HEK293 (cell line): ENCODE measurements at regions not wholly inside any gene's neighbourhood (a gene's known extent, or its start where the extent isn't known, plus 50 kb on each side); places are given as distances from the start of the nearest gene placed in this dataset.
A peak's percentile ranks its signal among the peaks of the same experiment; 100 is the strongest.

ENCODE experiments used
- CTCF ChIA-PET: fragments of 350-600 bp; formaldehyde crosslinking; extraction: SDS; loops from one replicate; lab custom pipeline; 2021; ENCODE audit warnings: antibody characterized with exemption; lab: Yijun Ruan, JAX
- POLR2A ChIA-PET: fragments of 300-600 bp; formaldehyde crosslinking; extraction: SDS; loops from one replicate; lab custom pipeline; 2020; ENCODE audit warnings: antibody characterized with exemption, inconsistent platforms; lab: Yijun Ruan, JAX
- H3K27ac ChIP-seq: fragments of 200-500 bp; sonication (Bioruptor generic); 2 replicates; pipeline ENCODE4 v1.5.1; 2014; ENCODE audit warnings: low read depth, low read length, control low read depth, inconsistent platforms; ENCODE audit errors: extremely low read depth
- H3K36me3 ChIP-seq, 2 experiments: fragments of 200-500 bp in 1 of 2; sonication (Bioruptor generic) in 1 of 2; 1 replicate in 1 of 2; 2 replicates in 1 of 2; pipeline ENCODE4 v1.5.1; 2014 to 2017; ENCODE audit warnings: inconsistent platforms in 2 of 2, low read length in 2 of 2; ENCODE audit not compliant: control insufficient read depth in 2 of 2, insufficient read depth in 1 of 2
- H3K4me1 ChIP-seq: fragments of 200-500 bp; sonication (Bioruptor generic); 2 replicates; pipeline ENCODE4 v1.5.1; 2014; ENCODE audit warnings: mild to moderate bottlenecking, low read length, inconsistent platforms; ENCODE audit not compliant: control insufficient read depth, insufficient read depth
- H3K4me3 ChIP-seq: 2 replicates; pipeline ENCODE4 v1.5.1; 2011; ENCODE audit warnings: low read depth, mild to moderate bottlenecking, control low read depth, low read length, moderate library complexity
- H3K9me3 ChIP-seq: fragments of 200-500 bp; sonication (Bioruptor generic); 2 replicates; pipeline ENCODE4 v1.5.1; 2014; ENCODE audit warnings: low read depth, low read length, inconsistent platforms; ENCODE audit not compliant: control insufficient read depth, insufficient read depth
- GLIS1 ChIP-seq: fragments of 450-650 bp; formaldehyde crosslinking; IDR thresholded peaks from 2 replicates; pipeline ENCODE4 v1.5.1; 2016; ENCODE audit warnings: missing biosample characterization, missing genetic modification characterization
- HIC1 ChIP-seq: fragments of 450-650 bp; formaldehyde crosslinking; IDR thresholded peaks from 2 replicates; pipeline ENCODE4 v1.5.1; 2016; ENCODE audit warnings: missing biosample characterization, missing genetic modification characterization
- HOXD13 ChIP-seq: sonication (generic); formaldehyde crosslinking; IDR thresholded peaks from 2 replicates; pipeline ENCODE4 v1.8.0; 2022; ENCODE audit warnings: missing genetic modification reagents, borderline replicate concordance
- KLF1 ChIP-seq: fragments of 450-650 bp; formaldehyde crosslinking; IDR thresholded peaks from 2 replicates; pipeline ENCODE4 v1.5.1; 2016; ENCODE audit warnings: missing biosample characterization, missing genetic modification characterization
- OSR2 ChIP-seq: fragments of 450-650 bp; formaldehyde crosslinking; IDR thresholded peaks from 2 replicates; pipeline ENCODE4 v1.5.1; 2016; ENCODE audit warnings: missing biosample characterization, missing genetic modification characterization
- OVOL3 ChIP-seq: fragments of 450-650 bp; formaldehyde crosslinking; IDR thresholded peaks from 2 replicates; pipeline ENCODE4 v1.5.1; 2016; ENCODE audit warnings: missing biosample characterization, missing genetic modification characterization
- SETDB1 ChIP-seq: IDR thresholded peaks from one replicate; pipeline ENCODE4 v1.6.1; 2017; ENCODE audit warnings: mild to moderate bottlenecking, low read length, moderate library complexity, mixed read lengths; ENCODE audit not compliant: insufficient read length
- TRIM28 ChIP-seq: IDR thresholded peaks from 2 replicates; pipeline ENCODE4 v1.6.1; 2011; ENCODE audit warnings: low read length, control low read depth, borderline replicate concordance
- ZBTB20 ChIP-seq: fragments of 450-650 bp; formaldehyde crosslinking; IDR thresholded peaks from 2 replicates; pipeline ENCODE4 v1.5.1; 2016; ENCODE audit warnings: missing biosample characterization, missing genetic modification characterization
- ZNF138 ChIP-seq: fragments of 450-650 bp; formaldehyde crosslinking; IDR thresholded peaks from 2 replicates; pipeline ENCODE4 v1.5.1; 2016; ENCODE audit warnings: missing biosample characterization, missing genetic modification characterization, borderline replicate concordance
- ZNF169 ChIP-seq: fragments of 450-650 bp; formaldehyde crosslinking; IDR thresholded peaks from 2 replicates; pipeline ENCODE4 v1.5.1; 2016; ENCODE audit warnings: missing biosample characterization, missing genetic modification characterization
- ZNF184 ChIP-seq: fragments of 450-650 bp; IDR thresholded peaks from 2 replicates; pipeline ENCODE4 v1.5.1; 2018; ENCODE audit warnings: missing biosample characterization, mild to moderate bottlenecking, missing genetic modification characterization
- ZNF19 ChIP-seq: fragments of 450-650 bp; formaldehyde crosslinking; IDR thresholded peaks from 2 replicates; pipeline ENCODE4; 2016; ENCODE audit warnings: missing biosample characterization, missing genetic modification characterization, low read depth
- ZNF274 ChIP-seq, 2 experiments: fragments of 200-500 bp in 1 of 2; fragments of 450-650 bp in 1 of 2; sonication (Bioruptor generic) in 1 of 2; formaldehyde crosslinking in 1 of 2; IDR thresholded peaks; 2 replicates each; pipeline versions ENCODE4 v1.5.1 to v1.6.1; 2014 to 2016; ENCODE audit warnings: borderline replicate concordance in 1 of 2, inconsistent platforms in 1 of 2, low read length in 1 of 2, missing biosample characterization in 1 of 2, missing genetic modification characterization in 1 of 2
- ZNF311 ChIP-seq: fragments of 450-650 bp; formaldehyde crosslinking; IDR thresholded peaks from 2 replicates; pipeline ENCODE4 v1.5.1; 2017; ENCODE audit warnings: missing biosample characterization, missing genetic modification characterization, borderline replicate concordance
- ZNF354C ChIP-seq: fragments of 450-650 bp; formaldehyde crosslinking; IDR thresholded peaks from 2 replicates; pipeline ENCODE4 v1.5.1; 2016; ENCODE audit warnings: missing biosample characterization, missing genetic modification characterization, low read depth, borderline replicate concordance
- ZNF501 ChIP-seq: fragments of 450-650 bp; formaldehyde crosslinking; IDR thresholded peaks from 2 replicates; pipeline ENCODE4 v1.5.1; 2016; ENCODE audit warnings: missing biosample characterization, missing genetic modification characterization
- ZNF529 ChIP-seq: fragments of 450-650 bp; formaldehyde crosslinking; IDR thresholded peaks from 2 replicates; pipeline ENCODE4 v1.5.1; 2017; ENCODE audit warnings: missing genetic modification characterization, missing biosample characterization; ENCODE audit not compliant: insufficient replicate concordance
- ZNF530 ChIP-seq: fragments of 450-650 bp; formaldehyde crosslinking; IDR thresholded peaks from 2 replicates; pipeline ENCODE4 v1.5.1; 2016; ENCODE audit warnings: low read depth, missing biosample characterization, missing genetic modification characterization
- ZNF544 ChIP-seq: fragments of 450-650 bp; formaldehyde crosslinking; IDR thresholded peaks from 2 replicates; pipeline ENCODE4 v1.5.0; 2017; ENCODE audit warnings: missing biosample characterization, missing genetic modification characterization
- ZNF626 ChIP-seq: fragments of 450-650 bp; sonication (Bioruptor Pico); formaldehyde crosslinking; IDR thresholded peaks from 2 replicates; pipeline ENCODE4 v1.5.1; 2018; ENCODE audit warnings: missing biosample characterization, missing genetic modification characterization, inconsistent platforms
- ZNF664 ChIP-seq: fragments of 450-650 bp; formaldehyde crosslinking; IDR thresholded peaks from 2 replicates; pipeline ENCODE4 v1.5.1; 2016; ENCODE audit warnings: missing biosample characterization, missing genetic modification characterization
- ZNF76 ChIP-seq: fragments of 450-650 bp; formaldehyde crosslinking; IDR thresholded peaks from 2 replicates; pipeline ENCODE4; 2016; ENCODE audit warnings: low read depth, missing biosample characterization, missing genetic modification characterization, borderline replicate concordance
- TF ChIP-seq, protein P1 (sequence below): fragments of 450-650 bp; formaldehyde crosslinking; IDR thresholded peaks from 2 replicates; pipeline ENCODE4 v1.5.1; 2016; ENCODE audit warnings: missing biosample characterization, missing genetic modification characterization
- TF ChIP-seq, protein P2 (sequence below): fragments of 450-650 bp; formaldehyde crosslinking; conservative IDR thresholded peaks from 2 replicates; pipeline ENCODE4 v1.5.1; 2016; ENCODE audit warnings: low read depth, missing biosample characterization, missing genetic modification characterization

- no peak for TF ChIP-seq HIC1 (tag by site-specific recombination)
- TF ChIP-seq HOXD13 (CRISPR knock-in tag): no peak
- TF ChIP-seq OVOL3 (tag by site-specific recombination): no peak
- TF ChIP-seq OSR2 (tag by site-specific recombination): no peak
- no peak for TF ChIP-seq KLF1
- TF ChIP-seq, protein P1, sequence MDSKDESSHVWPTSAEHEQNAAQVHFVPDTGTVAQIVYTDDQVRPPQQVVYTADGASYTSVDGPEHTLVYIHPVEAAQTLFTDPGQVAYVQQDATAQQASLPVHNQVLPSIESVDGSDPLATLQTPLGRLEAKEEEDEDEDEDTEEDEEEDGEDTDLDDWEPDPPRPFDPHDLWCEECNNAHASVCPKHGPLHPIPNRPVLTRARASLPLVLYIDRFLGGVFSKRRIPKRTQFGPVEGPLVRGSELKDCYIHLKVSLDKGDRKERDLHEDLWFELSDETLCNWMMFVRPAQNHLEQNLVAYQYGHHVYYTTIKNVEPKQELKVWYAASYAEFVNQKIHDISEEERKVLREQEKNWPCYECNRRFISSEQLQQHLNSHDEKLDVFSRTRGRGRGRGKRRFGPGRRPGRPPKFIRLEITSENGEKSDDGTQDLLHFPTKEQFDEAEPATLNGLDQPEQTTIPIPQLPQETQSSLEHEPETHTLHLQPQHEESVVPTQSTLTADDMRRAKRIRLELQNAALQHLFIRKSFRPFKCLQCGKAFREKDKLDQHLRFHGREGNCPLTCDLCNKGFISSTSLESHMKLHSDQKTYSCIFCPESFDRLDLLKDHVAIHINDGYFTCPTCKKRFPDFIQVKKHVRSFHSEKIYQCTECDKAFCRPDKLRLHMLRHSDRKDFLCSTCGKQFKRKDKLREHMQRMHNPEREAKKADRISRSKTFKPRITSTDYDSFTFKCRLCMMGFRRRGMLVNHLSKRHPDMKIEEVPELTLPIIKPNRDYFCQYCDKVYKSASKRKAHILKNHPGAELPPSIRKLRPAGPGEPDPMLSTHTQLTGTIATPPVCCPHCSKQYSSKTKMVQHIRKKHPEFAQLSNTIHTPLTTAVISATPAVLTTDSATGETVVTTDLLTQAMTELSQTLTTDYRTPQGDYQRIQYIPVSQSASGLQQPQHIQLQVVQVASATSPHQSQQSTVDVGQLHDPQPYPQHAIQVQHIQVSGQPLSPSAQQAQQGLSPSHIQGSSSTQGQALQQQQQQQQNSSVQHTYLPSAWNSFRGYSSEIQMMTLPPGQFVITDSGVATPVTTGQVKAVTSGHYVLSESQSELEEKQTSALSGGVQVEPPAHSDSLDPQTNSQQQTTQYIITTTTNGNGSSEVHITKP (tag by site-specific recombination): no peak
- no peak for TF ChIP-seq ZNF19
Observed at GRCh38 chr6:168959696-168960095, 293.9 kb downstream of the THBS2 start (continued).

GRCh38 chr6:168956884-168957730 lies 296.5 kb downstream of the THBS2 start:
- Histone ChIP-seq H3K27ac (no peak overlapping the region), H3K4me3 (no peak overlapping the region), H3K36me3 (no peaks in the 10 kb centered on the region), H3K9me3 (no peaks in the 10 kb centered on the region), H3K4me1 (no peaks in the 10 kb centered on the region)
- CTCF ChIA-PET: interaction anchor here (0.5 to 3.0 kb wide), 30 partner anchors 9 to 1573 kb away, joined by 3 to 18 read pairs (median 4); no protein-coding TSS in a partner anchor
- POLR2A ChIA-PET: no interaction called here
- no peak for TF ChIP-seq ZNF354C (tag by site-specific recombination)
- TF ChIP-seq ZNF184 (tag by site-specific recombination): peak; percentile 12; the same call in 1 of the 2 replicates
- peak; percentile 80; the same call in 1 of the 2 replicates for TF ChIP-seq TRIM28
- no peak for TF ChIP-seq ZNF138 (tag by site-specific recombination)
- no peak for TF ChIP-seq ZBTB20 (tag by site-specific recombination)
- TF ChIP-seq ZNF501: no peak
- no peak for TF ChIP-seq GLIS1 (tag by site-specific recombination)
- no peak for TF ChIP-seq ZNF169 (tag by site-specific recombination)
- TF ChIP-seq SETDB1: no peak
- no peak for TF ChIP-seq ZNF274 (IDR thresholded peaks at IDR 0.05; ENCODE audit: low read length)
- no peak for TF ChIP-seq ZNF274 (tag by site-specific recombination; IDR thresholded peaks at IDR 0.05; ENCODE audit: borderline replicate concordance)
- no peak for TF ChIP-seq ZNF311 (tag by site-specific recombination)
- TF ChIP-seq ZNF544 (tag by site-specific recombination): no peak
- no peak for TF ChIP-seq ZNF530 (tag by site-specific recombination)
- TF ChIP-seq ZNF626 (tag by site-specific recombination): no peak
- TF ChIP-seq ZNF664: no peak
- TF ChIP-seq, protein P2, sequence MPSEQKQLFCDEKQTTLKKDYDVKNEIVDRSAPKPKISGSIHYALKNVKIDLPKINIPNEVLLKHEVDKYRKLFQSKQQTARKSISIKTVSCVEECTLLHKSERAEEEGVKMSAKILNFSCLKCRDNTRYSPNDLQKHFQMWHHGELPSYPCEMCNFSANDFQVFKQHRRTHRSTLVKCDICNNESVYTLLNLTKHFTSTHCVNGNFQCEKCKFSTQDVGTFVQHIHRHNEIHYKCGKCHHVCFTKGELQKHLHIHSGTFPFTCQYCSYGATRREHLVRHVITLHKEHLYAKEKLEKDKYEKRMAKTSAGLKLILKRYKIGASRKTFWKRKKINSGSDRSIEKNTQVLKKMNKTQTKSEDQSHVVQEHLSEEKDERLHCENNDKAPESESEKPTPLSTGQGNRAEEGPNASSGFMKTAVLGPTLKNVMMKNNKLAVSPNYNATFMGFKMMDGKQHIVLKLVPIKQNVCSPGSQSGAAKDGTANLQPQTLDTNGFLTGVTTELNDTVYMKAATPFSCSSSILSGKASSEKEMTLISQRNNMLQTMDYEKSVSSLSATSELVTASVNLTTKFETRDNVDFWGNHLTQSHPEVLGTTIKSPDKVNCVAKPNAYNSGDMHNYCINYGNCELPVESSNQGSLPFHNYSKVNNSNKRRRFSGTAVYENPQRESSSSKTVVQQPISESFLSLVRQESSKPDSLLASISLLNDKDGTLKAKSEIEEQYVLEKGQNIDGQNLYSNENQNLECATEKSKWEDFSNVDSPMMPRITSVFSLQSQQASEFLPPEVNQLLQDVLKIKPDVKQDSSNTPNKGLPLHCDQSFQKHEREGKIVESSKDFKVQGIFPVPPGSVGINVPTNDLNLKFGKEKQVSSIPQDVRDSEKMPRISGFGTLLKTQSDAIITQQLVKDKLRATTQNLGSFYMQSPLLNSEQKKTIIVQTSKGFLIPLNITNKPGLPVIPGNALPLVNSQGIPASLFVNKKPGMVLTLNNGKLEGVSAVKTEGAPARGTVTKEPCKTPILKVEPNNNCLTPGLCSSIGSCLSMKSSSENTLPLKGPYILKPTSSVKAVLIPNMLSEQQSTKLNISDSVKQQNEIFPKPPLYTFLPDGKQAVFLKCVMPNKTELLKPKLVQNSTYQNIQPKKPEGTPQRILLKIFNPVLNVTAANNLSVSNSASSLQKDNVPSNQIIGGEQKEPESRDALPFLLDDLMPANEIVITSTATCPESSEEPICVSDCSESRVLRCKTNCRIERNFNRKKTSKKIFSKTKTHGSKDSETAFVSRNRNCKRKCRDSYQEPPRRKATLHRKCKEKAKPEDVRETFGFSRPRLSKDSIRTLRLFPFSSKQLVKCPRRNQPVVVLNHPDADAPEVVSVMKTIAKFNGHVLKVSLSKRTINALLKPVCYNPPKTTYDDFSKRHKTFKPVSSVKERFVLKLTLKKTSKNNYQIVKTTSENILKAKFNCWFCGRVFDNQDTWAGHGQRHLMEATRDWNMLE (tag by site-specific recombination): no peak
- TF ChIP-seq ZNF76 (tag by site-specific recombination): peak; percentile 40; the same call in 1 of the 2 replicates
- TF ChIP-seq ZNF529 (tag by site-specific recombination): no peak
